HCT116 (cell line): ENCODE measurements at regions not wholly inside any gene's neighbourhood (a gene's known extent, or its start where the extent isn't known, plus 50 kb on each side); places are given as distances from the start of the nearest gene placed in this dataset.
A peak's percentile ranks its signal among the peaks of the same experiment; 100 is the strongest.

Experiments used
- ATAC-seq: fragments of 200-7000 bp; cut with Tn5 transposase; 2 replicates; pipeline ENCODE4 v1.9.1; 2020; ENCODE audit warnings: mild to moderate bottlenecking, moderate library complexity
- BruUV-seq: library from RNA; stranded (reverse); fragments of 400-500 nt; replicated peaks from 2 replicates; lab custom pipeline; 2021; lab: Mats Ljungman, UMichigan
- CTCF ChIA-PET: fragments of 300-600 bp; sonication (Branson Sonifier 250); formaldehyde crosslinking; loops from one replicate; lab custom pipeline; 2021; ENCODE audit warnings: antibody characterized with exemption; lab: Charles Lee
- POLR2A ChIA-PET: fragments of 300-600, 350-600 bp; sonication (Branson Sonifier 250); formaldehyde crosslinking; loops from one replicate; lab custom pipeline; 2021; ENCODE audit warnings: antibody characterized with exemption; lab: Charles Lee
- RAD21 ChIA-PET, 2 experiments: fragments of 300-600 bp; sonication (Branson Sonifier 250); formaldehyde crosslinking; loops; one replicate each; lab custom pipeline; 2023; ENCODE audit warnings: low total read pairs in 2 of 2; ENCODE audit not compliant: uncharacterized antibody in 2 of 2, unreplicated experiment in 2 of 2, low non-redundant PET in 1 of 2; lab: Charles Lee
- DNase-seq: peaks from one replicate; pipeline ENCODE4 v3.0.0-alpha.2; 2010; ENCODE audit warnings: low read depth, low spot score
- H2AFZ ChIP-seq: fragments of 200-600 bp; shearing (Covaris generic), sonication (generic); 2 replicates; pipeline ENCODE4 v1.6.1; 2017; ENCODE audit warnings: low read depth, mixed run types, mixed read lengths, antibody characterized with exemption, low read length; ENCODE audit not compliant: poor library complexity, severe bottlenecking
- H3K27ac ChIP-seq: 2 replicates; pipeline ENCODE4 v1.5.1; 2012; ENCODE audit warnings: low read depth, low read length
- H3K27me3 ChIP-seq: fragments of 200-600 bp; sonication (generic); 2 replicates; pipeline ENCODE4 v1.6.1; 2016; ENCODE audit warnings: mixed run types, low read length, mixed read lengths; ENCODE audit not compliant: insufficient read depth
- H3K36me3 ChIP-seq, 2 experiments: fragments of 200-500 bp in 1 of 2; fragments of 200-600 bp in 1 of 2; sonication (Bioruptor generic) in 1 of 2; sonication (generic) in 1 of 2; 2 replicates each; pipeline versions ENCODE4 v1.5.1 to v1.6.1; 2014 to 2016; ENCODE audit warnings: low read length in 2 of 2, inconsistent platforms in 1 of 2, mixed read lengths in 1 of 2, mixed run types in 1 of 2; ENCODE audit not compliant: insufficient read depth in 2 of 2, control insufficient read depth in 1 of 2
- H3K4me1 ChIP-seq, 2 experiments: fragments of 200-600 bp in 1 of 2; sonication (generic) in 1 of 2; 2 replicates each; pipeline versions ENCODE4 v1.5.1 to v1.6.1; 2012 to 2017; ENCODE audit warnings: low read length in 2 of 2, inconsistent platforms in 1 of 2, mild to moderate bottlenecking in 1 of 2, mixed read lengths in 1 of 2, mixed run types in 1 of 2, moderate library complexity in 1 of 2; ENCODE audit not compliant: insufficient read depth in 2 of 2, control insufficient read depth in 1 of 2
- H3K4me2 ChIP-seq: fragments of 200-600 bp; sonication (generic); 2 replicates; pipeline ENCODE4 v1.6.1; 2017; ENCODE audit warnings: mixed run types, low read length, mixed read lengths
- H3K4me3 ChIP-seq, 2 experiments: fragments of 200-600 bp in 1 of 2; sonication (generic) in 1 of 2; replicated peaks in 1 of 2; 2 replicates each; pipeline ENCODE4 v1.5.1; 2011 to 2016; ENCODE audit warnings: low read length in 2 of 2, control low read depth in 1 of 2, low read depth in 1 of 2, mild to moderate bottlenecking in 1 of 2, mixed read lengths in 1 of 2, mixed run types in 1 of 2
- H3K79me2 ChIP-seq: fragments of 200-600 bp; sonication (generic); 2 replicates; pipeline ENCODE4 v1.6.1; 2017; ENCODE audit warnings: mild to moderate bottlenecking, mixed run types, low read length, moderate library complexity, mixed read lengths; ENCODE audit not compliant: insufficient read depth
- H3K9ac ChIP-seq: fragments of 200-600 bp; sonication (generic); 2 replicates; pipeline ENCODE4 v1.6.1; 2016; ENCODE audit warnings: low read length, mixed read lengths
- H3K9me2 ChIP-seq: fragments of 200-600 bp; sonication (generic), shearing (Covaris generic); 2 replicates; pipeline ENCODE4 v1.6.1; 2017; ENCODE audit warnings: mixed run types, mild to moderate bottlenecking, moderate library complexity; ENCODE audit not compliant: insufficient read depth
- H3K9me3 ChIP-seq, 2 experiments: fragments of 200-500 bp in 1 of 2; fragments of 200-600 bp in 1 of 2; sonication (Bioruptor generic) in 1 of 2; sonication (generic) in 1 of 2; 2 replicates each; pipeline ENCODE4 v1.6.1; 2014 to 2017; ENCODE audit warnings: low read length in 2 of 2, mixed read lengths in 2 of 2, inconsistent platforms in 1 of 2, low read depth in 1 of 2, mild to moderate bottlenecking in 1 of 2, mixed run types in 1 of 2, moderate library complexity in 1 of 2; ENCODE audit not compliant: control insufficient read depth in 1 of 2, insufficient read depth in 1 of 2
- H4K20me1 ChIP-seq: fragments of 200-600 bp; sonication (generic), shearing (Covaris generic); 2 replicates; pipeline ENCODE4 v1.6.1; 2017; ENCODE audit warnings: mixed run types, mild to moderate bottlenecking, moderate library complexity; ENCODE audit not compliant: insufficient read depth
- CTCF ChIP-seq, 3 experiments: fragments of 200-600 bp in 1 of 3; sonication (generic) in 1 of 3; IDR thresholded peaks in 2 of 3; conservative IDR thresholded peaks in 1 of 3; 2 replicates each; pipeline ENCODE4 v1.5.1; 2012 to 2017; ENCODE audit warnings: low read depth in 2 of 3, low read length in 2 of 3, antibody characterized with exemption in 1 of 3, borderline replicate concordance in 1 of 3, control low read depth in 1 of 3, mild to moderate bottlenecking in 1 of 3, mixed read lengths in 1 of 3, mixed run types in 1 of 3, moderate library complexity in 1 of 3; ENCODE audit not compliant: insufficient read depth in 1 of 3
- EGR1 ChIP-seq: IDR thresholded peaks from 2 replicates; pipeline ENCODE4 v1.6.1; 2012; ENCODE audit warnings: low read depth
- ELF1 ChIP-seq: IDR thresholded peaks from 2 replicates; pipeline ENCODE4 v1.6.1; 2012; ENCODE audit warnings: low read depth, borderline replicate concordance
- RAD21 ChIP-seq: IDR thresholded peaks from 2 replicates; pipeline ENCODE4 v1.6.1; 2012; ENCODE audit warnings: low read depth, mild to moderate bottlenecking
- YY1 ChIP-seq: IDR thresholded peaks from 2 replicates; pipeline ENCODE4 v1.6.1; 2011; ENCODE audit warnings: low read length, low read depth, moderate library complexity, mild to moderate bottlenecking; ENCODE audit not compliant: insufficient replicate concordance; ENCODE audit errors: extremely low read depth
- ZNF274 ChIP-seq: fragments of 200-500 bp; sonication (Bioruptor generic); IDR thresholded peaks from 2 replicates; pipeline ENCODE4 v1.6.1; 2014; ENCODE audit warnings: mild to moderate bottlenecking, low read depth, low read length, inconsistent platforms
- intact Hi-C: fragments of 100-400 bp; cut with micrococcal nuclease; formaldehyde crosslinking; loops from 2 replicates; pipeline ENCODE4 v1.10.0; 2022
- TF ChIP-seq, protein P1 (sequence below): IDR thresholded peaks from 2 replicates; pipeline ENCODE4 v1.6.1; 2012; ENCODE audit warnings: low read depth
- TF ChIP-seq, protein P2 (sequence below): IDR thresholded peaks from 2 replicates; pipeline ENCODE4 v1.6.1; 2012
- TF ChIP-seq, protein P3 (sequence below): IDR thresholded peaks from 2 replicates; pipeline ENCODE4 v1.6.1; 2011; ENCODE audit warnings: mild to moderate bottlenecking, low read length, moderate library complexity; ENCODE audit not compliant: insufficient replicate concordance; ENCODE audit errors: extremely low read depth

DNA sequence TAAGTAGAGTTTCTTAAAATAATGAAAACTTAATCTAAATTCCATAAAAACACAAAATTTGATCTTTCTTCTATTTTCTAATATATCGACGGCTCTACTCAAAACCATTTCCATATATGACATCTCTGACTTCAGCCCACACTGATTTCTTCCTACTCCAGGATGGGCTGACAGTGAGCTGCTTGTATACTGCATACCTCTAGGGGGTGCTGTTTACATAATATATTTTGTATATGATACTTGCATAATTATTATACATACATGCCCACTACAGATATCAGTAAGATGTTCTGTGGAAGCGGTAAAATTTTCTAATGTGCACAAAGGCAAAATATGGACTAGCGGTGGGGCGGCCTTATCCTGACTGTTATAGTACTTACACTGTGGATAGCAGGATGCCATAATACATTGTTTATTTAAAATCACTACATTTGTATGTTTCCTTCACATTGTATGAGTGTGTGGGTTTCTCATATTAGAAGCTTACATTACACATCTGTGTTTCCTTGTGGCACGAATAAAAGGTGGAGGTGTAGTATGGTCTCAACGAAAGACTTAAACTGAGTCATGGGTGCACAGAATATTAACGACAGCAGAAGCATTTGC lies 66.1 kb upstream of the NXPH2 start:
- RAD21 ChIA-PET = interaction anchor here in 1 of 2 experiments (0.6 to 1.3 kb wide), 2 partner anchors 186 to 896 kb away, joined by 7 read pairs; no protein-coding TSS in a partner anchor
- H3K4me1 ChIP-seq = no peaks in the 10 kb centered on the region
- CTCF ChIA-PET = interaction anchor here (0.7 to 2.2 kb wide), 9 partner anchors 10 to 190 kb away, joined by 3 to 13 read pairs (median 3); no protein-coding TSS in a partner anchor
- no peaks in the 10 kb centered on the region for H3K27me3 ChIP-seq
- POLR2A ChIA-PET = no interaction called here
- no peaks in the 10 kb centered on the region for H3K9me3 ChIP-seq
- H3K36me3 ChIP-seq = no peaks in the 10 kb centered on the region
- H3K9me2 ChIP-seq = no peaks in the 10 kb centered on the region
- DNase-seq = peak; percentile 21
- intact Hi-C loops = loop anchor here (5.0 kb wide), 1 partner anchor 186 kb away; no protein-coding TSS in a partner anchor
- peak overlapping the region; percentile 19 for H2AFZ ChIP-seq
- peak; percentile 91 for ATAC-seq
- no peak overlapping the region for H3K27ac ChIP-seq
- no peak overlapping the region for H3K4me2 ChIP-seq
- no TSS peak for BruUV-seq
- H3K79me2 ChIP-seq = no peaks in the 10 kb centered on the region
- no peak for TF ChIP-seq EGR1
- TF ChIP-seq RAD21 = peak; percentile 65
- TF ChIP-seq CTCF (IDR thresholded peaks at IDR 0.05 in 2 of 3, conservative IDR thresholded peaks at IDR 0.05 in 1 of 3; ENCODE audit: borderline replicate concordance in 1 of 3, insufficient read depth in 1 of 3, low read depth in 2 of 3, low read length in 2 of 3) = peak; percentile 37 to 79 (median 58); a peak in 5 of 6 replicates
- no peaks in the 10 kb centered on the region for H4K20me1 ChIP-seq
- no peak overlapping the region for H3K9ac ChIP-seq
- H3K4me3 ChIP-seq = no peak overlapping the region

- no TSS peak for BruUV-seq
- Histone ChIP-seq H3K36me3 (no peaks in the 10 kb centered on the region), H3K4me3 (no peak overlapping the region), H3K27ac (no peak overlapping the region), H3K79me2 (no peaks in the 10 kb centered on the region), H3K9me2 (no peaks in the 10 kb centered on the region), H3K4me2 (no peak overlapping the region), H3K9me3 (no peaks in the 10 kb centered on the region), H2AFZ (no peak overlapping the region), H3K4me1 (no peaks in the 10 kb centered on the region), H3K9ac (no peak overlapping the region), H3K27me3 (no peaks in the 10 kb centered on the region), H4K20me1 (no peaks in the 10 kb centered on the region)
- POLR2A ChIA-PET = no interaction called here
- CTCF ChIA-PET = interaction anchor here (1.1 kb wide), 1 partner anchor 10 kb away, joined by 3 read pairs; no protein-coding TSS in a partner anchor
- intact Hi-C loops = no loop called here
- RAD21 ChIA-PET = no interaction called here
- no peak for DNase-seq
- ATAC-seq = no peak
- TF ChIP-seq EGR1 (no peak), ELF1 (no peak), ZNF274 (no peak), YY1 (no peak)
- TF ChIP-seq, protein P1, sequence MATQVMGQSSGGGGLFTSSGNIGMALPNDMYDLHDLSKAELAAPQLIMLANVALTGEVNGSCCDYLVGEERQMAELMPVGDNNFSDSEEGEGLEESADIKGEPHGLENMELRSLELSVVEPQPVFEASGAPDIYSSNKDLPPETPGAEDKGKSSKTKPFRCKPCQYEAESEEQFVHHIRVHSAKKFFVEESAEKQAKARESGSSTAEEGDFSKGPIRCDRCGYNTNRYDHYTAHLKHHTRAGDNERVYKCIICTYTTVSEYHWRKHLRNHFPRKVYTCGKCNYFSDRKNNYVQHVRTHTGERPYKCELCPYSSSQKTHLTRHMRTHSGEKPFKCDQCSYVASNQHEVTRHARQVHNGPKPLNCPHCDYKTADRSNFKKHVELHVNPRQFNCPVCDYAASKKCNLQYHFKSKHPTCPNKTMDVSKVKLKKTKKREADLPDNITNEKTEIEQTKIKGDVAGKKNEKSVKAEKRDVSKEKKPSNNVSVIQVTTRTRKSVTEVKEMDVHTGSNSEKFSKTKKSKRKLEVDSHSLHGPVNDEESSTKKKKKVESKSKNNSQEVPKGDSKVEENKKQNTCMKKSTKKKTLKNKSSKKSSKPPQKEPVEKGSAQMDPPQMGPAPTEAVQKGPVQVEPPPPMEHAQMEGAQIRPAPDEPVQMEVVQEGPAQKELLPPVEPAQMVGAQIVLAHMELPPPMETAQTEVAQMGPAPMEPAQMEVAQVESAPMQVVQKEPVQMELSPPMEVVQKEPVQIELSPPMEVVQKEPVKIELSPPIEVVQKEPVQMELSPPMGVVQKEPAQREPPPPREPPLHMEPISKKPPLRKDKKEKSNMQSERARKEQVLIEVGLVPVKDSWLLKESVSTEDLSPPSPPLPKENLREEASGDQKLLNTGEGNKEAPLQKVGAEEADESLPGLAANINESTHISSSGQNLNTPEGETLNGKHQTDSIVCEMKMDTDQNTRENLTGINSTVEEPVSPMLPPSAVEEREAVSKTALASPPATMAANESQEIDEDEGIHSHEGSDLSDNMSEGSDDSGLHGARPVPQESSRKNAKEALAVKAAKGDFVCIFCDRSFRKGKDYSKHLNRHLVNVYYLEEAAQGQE = no peak
- TF ChIP-seq, protein P2, sequence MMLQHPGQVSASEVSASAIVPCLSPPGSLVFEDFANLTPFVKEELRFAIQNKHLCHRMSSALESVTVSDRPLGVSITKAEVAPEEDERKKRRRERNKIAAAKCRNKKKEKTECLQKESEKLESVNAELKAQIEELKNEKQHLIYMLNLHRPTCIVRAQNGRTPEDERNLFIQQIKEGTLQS = no peak
- TF ChIP-seq, protein P3, sequence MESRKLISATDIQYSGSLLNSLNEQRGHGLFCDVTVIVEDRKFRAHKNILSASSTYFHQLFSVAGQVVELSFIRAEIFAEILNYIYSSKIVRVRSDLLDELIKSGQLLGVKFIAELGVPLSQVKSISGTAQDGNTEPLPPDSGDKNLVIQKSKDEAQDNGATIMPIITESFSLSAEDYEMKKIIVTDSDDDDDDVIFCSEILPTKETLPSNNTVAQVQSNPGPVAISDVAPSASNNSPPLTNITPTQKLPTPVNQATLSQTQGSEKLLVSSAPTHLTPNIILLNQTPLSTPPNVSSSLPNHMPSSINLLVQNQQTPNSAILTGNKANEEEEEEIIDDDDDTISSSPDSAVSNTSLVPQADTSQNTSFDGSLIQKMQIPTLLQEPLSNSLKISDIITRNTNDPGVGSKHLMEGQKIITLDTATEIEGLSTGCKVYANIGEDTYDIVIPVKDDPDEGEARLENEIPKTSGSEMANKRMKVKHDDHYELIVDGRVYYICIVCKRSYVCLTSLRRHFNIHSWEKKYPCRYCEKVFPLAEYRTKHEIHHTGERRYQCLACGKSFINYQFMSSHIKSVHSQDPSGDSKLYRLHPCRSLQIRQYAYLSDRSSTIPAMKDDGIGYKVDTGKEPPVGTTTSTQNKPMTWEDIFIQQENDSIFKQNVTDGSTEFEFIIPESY = no peak
Observed at GRCh38 chr2:138842341-138842740, 62.2 kb upstream of the NXPH2 start.
